ENCODE measurements at regions not wholly inside any gene's neighbourhood (a gene's known extent, or its start where the extent isn't known, plus 50 kb on each side); places are given as distances from the start of the nearest gene placed in this dataset.

DNA sequence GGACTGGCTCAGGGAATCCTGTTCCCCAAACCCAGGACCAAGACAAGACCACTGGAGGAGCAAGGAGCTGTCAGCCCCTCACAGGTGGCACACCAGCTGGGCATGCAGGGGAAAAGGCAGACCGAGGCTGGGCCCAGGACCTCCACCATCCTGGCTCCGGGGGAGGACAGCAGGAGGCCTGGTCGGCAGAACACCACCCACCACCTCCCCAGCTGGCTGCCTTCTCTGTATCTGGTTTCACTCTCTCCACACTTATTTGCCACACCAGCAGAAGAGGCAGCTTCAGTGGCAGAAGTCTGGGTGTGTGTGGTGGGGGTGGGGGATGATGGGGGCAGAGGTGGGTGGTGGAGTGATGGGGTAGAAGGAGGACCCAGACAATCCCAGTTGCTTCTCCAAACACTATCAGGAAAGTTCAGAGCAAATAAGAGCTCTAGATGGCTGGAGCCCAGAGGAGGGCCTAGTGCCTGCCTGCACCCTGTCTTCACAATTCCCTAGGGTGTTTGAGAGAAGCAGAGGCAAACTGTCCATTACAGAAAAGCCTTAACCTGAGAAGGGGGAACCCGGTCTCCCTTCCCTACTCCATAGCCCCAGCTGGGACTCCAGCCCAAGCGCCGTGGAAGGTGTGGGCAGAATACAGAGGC lies 51.9 kb upstream of the CDON start:
- WGBS (ENCODE audit: extremely low coverage, insufficient read length, low lambda C conversion rate): no CpG with 5 or more reads among the region's 6 CpGs
- H3K27me3 Mint-ChIP-seq (ENCODE audit: low read depth): peaks cover 1% of the 10 kb centered on the region; the same call in 1 of the 2 replicates
- no peak overlapping the region for H3K4me2 ChIP-seq (ENCODE audit: insufficient read depth, insufficient read length, low read length)

More for the DNA sequence above, 51.9 kb upstream of the CDON start:
- Histone ChIP-seq H4K8ac (replicated peaks; ENCODE audit: insufficient read length, low read depth, low read length) (no peak overlapping the region), H3K23ac (ENCODE audit: insufficient read length, low read depth, low read length) (no peak overlapping the region), H3T11ph (ENCODE audit: low read length) (no peak overlapping the region), H3K9ac (ENCODE audit: extremely low read depth, insufficient read length, low read length) (no peak overlapping the region), H4K91ac (ENCODE audit: insufficient read length, low read depth, low read length) (no peak overlapping the region), H3K4ac (ENCODE audit: low read depth, low read length) (no peak overlapping the region), H2BK12ac (ENCODE audit: insufficient read length, low read depth, low read length) (no peak overlapping the region), H4K5ac (ENCODE audit: insufficient read length, low read depth, low read length) (no peak overlapping the region), H2BK20ac (ENCODE audit: low read depth, low read length, poor library complexity, severe bottlenecking) (no peak overlapping the region), H3K27me3 (ENCODE audit: insufficient read depth, low read length) (no peaks in the 10 kb centered on the region), H3K79me1 (ENCODE audit: insufficient read depth, low read depth, low read length, poor library complexity, severe bottlenecking) (no peaks in the 10 kb centered on the region), H3K79me2 (ENCODE audit: insufficient read depth, low read length) (no peaks in the 10 kb centered on the region), H3K14ac (ENCODE audit: insufficient read depth, low read length) (no peak overlapping the region), H3K4me1 (ENCODE audit: insufficient read depth, low read length) (no peaks in the 10 kb centered on the region), H3K18ac (ENCODE audit: insufficient read length, low read depth, low read length) (no peak overlapping the region), H2AFZ (ENCODE audit: low read length) (no peak overlapping the region), H2AK5ac (ENCODE audit: insufficient read length, low read length) (no peak overlapping the region), H2BK120ac (ENCODE audit: low read depth, low read length, poor library complexity, severe bottlenecking) (no peak overlapping the region), H3K56ac (ENCODE audit: insufficient read length, low read depth, low read length) (no peak overlapping the region), H3K27ac (ENCODE audit: insufficient read length, low read depth, low read length) (no peak overlapping the region), H3K23me2 (ENCODE audit: insufficient read length, low read depth, low read length, poor library complexity, severe bottlenecking) (no peaks in the 10 kb centered on the region), H4K20me1 (ENCODE audit: control insufficient read depth, insufficient read depth, insufficient read length) (no peaks in the 10 kb centered on the region), H2BK5ac (ENCODE audit: insufficient read length, low read length) (no peak overlapping the region), H2BK15ac (ENCODE audit: low read depth, low read length) (no peak overlapping the region), H3K9me3 (ENCODE audit: control insufficient read depth, low read depth, low read length) (no peaks in the 10 kb centered on the region)
- Mint-ChIP-seq H3K4me1 (peaks cover 3 to 15% of the 10 kb centered on the region in 2 experiments; a peak in 3 of 4 replicates), H3K4me3 (no peak overlapping the region), H3K36me3 (ENCODE audit: insufficient read depth in 1 of 3, low read depth in 3 of 3) (no peaks in the 10 kb centered on the region), H3K27ac (no peak overlapping the region), H3K9me3 (no peaks in the 10 kb centered on the region; a peak in 1 of 5 replicates)
- TF ChIP-seq CTCF (conservative IDR thresholded peaks at IDR 0.05): no peak
- no peak for DNase-seq

Data from H9 (cell line).